Adrenal gland (tissue), 9 donors: ENCODE measurements at regions not wholly inside any gene's neighbourhood (a gene's known extent, or its start where the extent isn't known, plus 50 kb on each side); places are given as distances from the start of the nearest gene placed in this dataset.

Experiments used
- DNase-seq, 7 donors: peaks; one replicate each; pipeline ENCODE4 v3.0.0-alpha.2; 2019 to 2020
- H3K27ac ChIP-seq, 5 donors: fragments of 200-600 bp; sonication (generic) in 4 of 5; 1 replicate in 3 of 5; 2 replicates in 2 of 5; pipeline versions ENCODE4 v1.5.1 to v1.8.0; 2016 to 2020; ENCODE audit warnings: mild to moderate bottlenecking in 1 of 5
- H3K27me3 ChIP-seq: fragments of 200-600 bp; 2 replicates; pipeline ENCODE4 v1.8.0; 2021
- H3K36me3 ChIP-seq, 2 donors: fragments of 200-600 bp; replicated peaks in 1 of 2; 1 replicate in 1 of 2; 2 replicates in 1 of 2; pipeline versions ENCODE4 v1.5.1 to v1.8.0; 2018 to 2022
- H3K4me1 ChIP-seq, 2 donors: fragments of 200-600 bp; replicated peaks in 1 of 2; 1 replicate in 1 of 2; 2 replicates in 1 of 2; pipeline versions ENCODE4 v1.5.1 to v1.8.0; 2018 to 2021
- H3K4me3 ChIP-seq, 4 donors: fragments of 200-600 bp; sonication (generic) in 3 of 4; one replicate each; pipeline ENCODE4 v1.5.1; 2016 to 2018
- H3K9me3 ChIP-seq, 3 donors: fragments of 200-600 bp; sonication (generic) in 1 of 3; replicated peaks in 1 of 3; 1 replicate in 2 of 3; 2 replicates in 1 of 3; pipeline versions ENCODE4 v1.5.1 to v1.8.0; 2016 to 2021
- CTCF ChIP-seq, 6 experiments: fragments of 450-650 bp in 4 of 6; fragments of 200-600 bp in 2 of 6; sonication (generic) in 1 of 6; IDR thresholded peaks; 1 replicate in 5 of 6; 2 replicates in 1 of 6; pipeline versions ENCODE4 v1.5.1 to v1.8.0; 2016 to 2021; ENCODE audit warnings: antibody characterized with exemption in 6 of 6, mild to moderate bottlenecking in 2 of 6, moderate library complexity in 1 of 6
- POLR2A ChIP-seq, 2 donors: fragments of 450-650 bp; IDR thresholded peaks; one replicate each; pipeline ENCODE4 v1.6.1; 2017; ENCODE audit warnings: antibody characterized with exemption in 2 of 2, mild to moderate bottlenecking in 2 of 2, moderate library complexity in 1 of 2
- WGBS, 4 donors: extraction: QIAGEN DNeasy Blood & Tissue Kit in 2 of 4; methylation state at CpG; one replicate each; pipeline versions ENCODE4 v1.1.5 to v1.1.7; 2013 to 2017; 5-methylcytosine and 5-hydroxymethylcytosine counted together
- intact Hi-C, 2 donors: fragments of 100-400 bp; cut with DNase I; formaldehyde crosslinking; loops; one replicate each; pipeline versions ENCODE4 v1.14.1 to v1.15.0; 2022 to 2023
- donor health status: healthy with polysubstance abuse.
- donor health status: Bipolar disorder and iron deficiency.
- donor health status: DM: yes; HTN: yes; CAD: no.
- donor health status: DM: no; HTN: no; CAD: no.
- donor health status: DM: no; HTN: no; CAD: no.

- TF ChIP-seq POLR2A (IDR thresholded peaks at IDR 0.05) (no peak), CTCF (IDR thresholded peaks at IDR 0.05) (no peak)
- H3K27ac ChIP-seq = no peak overlapping the region
- WGBS, 4 donors = 74 to 82% (median 76%) methylated on average over 3 of the region's 3 CpGs
- no peak for DNase-seq
- intact Hi-C loops = no loop called here
- H3K4me3 ChIP-seq = no peak overlapping the region
- no peaks in the 10 kb centered on the region for H3K9me3 ChIP-seq
- H3K4me1 ChIP-seq = no peaks in the 10 kb centered on the region
- H3K36me3 ChIP-seq = no peaks in the 10 kb centered on the region
- H3K27me3 ChIP-seq = no peaks in the 10 kb centered on the region
Measured at GRCh38 chr2:51711766-51712165, 679.8 kb upstream of the NRXN1 start.

- Histone ChIP-seq H3K27ac (no peak overlapping the region), H3K4me1 (no peaks in the 10 kb centered on the region), H3K27me3 (no peaks in the 10 kb centered on the region), H3K9me3 (no peaks in the 10 kb centered on the region), H3K4me3 (no peak overlapping the region), H3K36me3 (no peaks in the 10 kb centered on the region)
- no peak for TF ChIP-seq POLR2A (IDR thresholded peaks at IDR 0.05)
- no peak for TF ChIP-seq CTCF (IDR thresholded peaks at IDR 0.05)
- no peak for DNase-seq
- intact Hi-C loops = no loop called here
- WGBS, 4 donors = 49 to 61% (median 58%) methylated on average over 3 of the region's 3 CpGs
Measured at GRCh38 chr2:51710222-51710621, 678.3 kb upstream of the NRXN1 start.

GRCh38 chr2:51707625-51708024 is 675.7 kb upstream of the NRXN1 start:
- Histone ChIP-seq H3K36me3 (no peaks in the 10 kb centered on the region), H3K4me3 (no peak overlapping the region), H3K27me3 (no peaks in the 10 kb centered on the region), H3K4me1 (no peaks in the 10 kb centered on the region), H3K9me3 (no peaks in the 10 kb centered on the region), H3K27ac (no peak overlapping the region)
- no peak for TF ChIP-seq POLR2A (IDR thresholded peaks at IDR 0.05)
- TF ChIP-seq CTCF (IDR thresholded peaks at IDR 0.05) = no peak
- DNase-seq = no peak
- intact Hi-C loops = no loop called here
- 70 to 91% (median 81%) methylated on average over 3 of the region's 3 CpGs for WGBS, 4 donors

- Histone ChIP-seq H3K27me3 (no peaks in the 10 kb centered on the region), H3K36me3 (no peaks in the 10 kb centered on the region), H3K4me3 (no peak overlapping the region), H3K27ac (no peak overlapping the region), H3K9me3 (no peaks in the 10 kb centered on the region), H3K4me1 (no peaks in the 10 kb centered on the region)
- DNase-seq = peak in 1 of 7 donors; percentile 54
- TF ChIP-seq POLR2A (IDR thresholded peaks at IDR 0.05) (no peak), CTCF (IDR thresholded peaks at IDR 0.05) (no peak)
- WGBS, 4 donors = 55 to 65% (median 57%) methylated on average over 3 of the region's 3 CpGs
- intact Hi-C loops = no loop called here
Measured at GRCh38 chr2:51706220-51706619, 674.3 kb upstream of the NRXN1 start.
